HFF-Myc (cell line): ENCODE measurements at regions not wholly inside any gene's neighbourhood (a gene's known extent, or its start where the extent isn't known, plus 50 kb on each side); places are given as distances from the start of the nearest gene placed in this dataset.

Experiments used
- DNase-seq: peaks from one replicate; pipeline ENCODE4 v3.0.0-alpha.2; 2011; ENCODE audit warnings: low read depth; ENCODE audit errors: extremely low read depth
- H3K4me3 ChIP-seq: replicated peaks from 2 replicates; pipeline ENCODE4 v1.5.1; 2011; ENCODE audit warnings: low read depth, mild to moderate bottlenecking, control low read depth, low read length
- TF ChIP-seq, protein P1 (sequence below): IDR thresholded peaks from 2 replicates; pipeline ENCODE4 v1.5.1; 2012; ENCODE audit warnings: mild to moderate bottlenecking, low read depth, low read length, control low read depth; ENCODE audit errors: missing control alignments

DNA sequence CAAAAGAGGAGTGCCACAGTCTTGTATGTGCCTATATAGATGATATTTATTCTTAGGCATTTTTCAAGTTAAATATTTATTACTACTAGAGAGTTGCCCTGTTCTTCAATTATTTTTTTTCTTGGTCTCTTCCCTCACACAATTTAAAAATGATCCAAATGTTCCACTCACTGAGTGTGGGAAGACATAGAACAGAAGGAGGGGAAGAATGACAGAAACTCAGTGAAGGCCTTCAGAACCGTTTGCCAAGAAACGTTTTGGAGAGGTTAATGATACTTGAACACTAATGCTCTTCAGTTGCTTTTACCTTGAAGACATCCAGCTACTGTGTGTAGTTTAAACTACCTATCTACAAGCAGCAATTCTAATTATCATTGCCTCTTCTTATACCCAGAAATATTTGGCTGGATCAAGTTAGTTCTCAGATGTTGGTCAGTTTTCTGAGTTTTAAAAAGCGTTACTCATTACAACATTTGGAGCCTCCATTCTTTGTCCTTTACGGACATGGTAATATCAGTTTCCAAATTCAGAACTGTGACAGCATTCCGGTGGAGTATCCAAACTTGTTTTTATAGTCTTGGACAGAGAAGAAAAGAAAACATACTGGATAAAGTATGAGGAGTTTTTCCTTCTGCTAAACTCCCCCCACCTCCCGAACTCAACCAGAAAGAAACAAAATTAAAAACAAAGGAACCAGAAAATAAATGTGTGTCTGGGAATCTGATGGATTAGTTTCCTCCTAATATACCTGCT lies 389.7 kb downstream of the SPRY1 start:
- no peak overlapping the region for H3K4me3 ChIP-seq
- TF ChIP-seq, protein P1, sequence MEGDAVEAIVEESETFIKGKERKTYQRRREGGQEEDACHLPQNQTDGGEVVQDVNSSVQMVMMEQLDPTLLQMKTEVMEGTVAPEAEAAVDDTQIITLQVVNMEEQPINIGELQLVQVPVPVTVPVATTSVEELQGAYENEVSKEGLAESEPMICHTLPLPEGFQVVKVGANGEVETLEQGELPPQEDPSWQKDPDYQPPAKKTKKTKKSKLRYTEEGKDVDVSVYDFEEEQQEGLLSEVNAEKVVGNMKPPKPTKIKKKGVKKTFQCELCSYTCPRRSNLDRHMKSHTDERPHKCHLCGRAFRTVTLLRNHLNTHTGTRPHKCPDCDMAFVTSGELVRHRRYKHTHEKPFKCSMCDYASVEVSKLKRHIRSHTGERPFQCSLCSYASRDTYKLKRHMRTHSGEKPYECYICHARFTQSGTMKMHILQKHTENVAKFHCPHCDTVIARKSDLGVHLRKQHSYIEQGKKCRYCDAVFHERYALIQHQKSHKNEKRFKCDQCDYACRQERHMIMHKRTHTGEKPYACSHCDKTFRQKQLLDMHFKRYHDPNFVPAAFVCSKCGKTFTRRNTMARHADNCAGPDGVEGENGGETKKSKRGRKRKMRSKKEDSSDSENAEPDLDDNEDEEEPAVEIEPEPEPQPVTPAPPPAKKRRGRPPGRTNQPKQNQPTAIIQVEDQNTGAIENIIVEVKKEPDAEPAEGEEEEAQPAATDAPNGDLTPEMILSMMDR, result no peak
- no peak for DNase-seq

DNA sequence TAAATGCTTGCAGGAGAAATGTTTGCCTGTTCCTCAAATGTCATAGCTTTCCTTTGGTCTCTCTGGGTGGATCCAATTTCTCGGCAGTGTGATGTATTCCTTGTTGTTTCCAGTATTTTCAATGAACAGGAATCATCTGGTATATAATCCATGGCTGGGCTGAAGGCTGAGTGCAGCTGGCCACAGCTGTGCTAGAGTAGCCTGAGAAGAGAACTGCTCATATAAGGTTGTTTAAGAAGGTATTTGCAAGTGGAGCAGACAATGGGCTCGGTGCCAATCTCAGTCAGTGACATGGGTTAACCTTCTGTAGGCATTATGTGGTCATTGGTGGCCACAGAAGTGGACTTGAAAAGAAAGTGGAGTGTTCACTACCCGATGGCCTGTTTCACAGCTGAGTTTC lies 390.3 kb downstream of the SPRY1 start:
- no peak for DNase-seq
- TF ChIP-seq, protein P1, result no peak

DNA sequence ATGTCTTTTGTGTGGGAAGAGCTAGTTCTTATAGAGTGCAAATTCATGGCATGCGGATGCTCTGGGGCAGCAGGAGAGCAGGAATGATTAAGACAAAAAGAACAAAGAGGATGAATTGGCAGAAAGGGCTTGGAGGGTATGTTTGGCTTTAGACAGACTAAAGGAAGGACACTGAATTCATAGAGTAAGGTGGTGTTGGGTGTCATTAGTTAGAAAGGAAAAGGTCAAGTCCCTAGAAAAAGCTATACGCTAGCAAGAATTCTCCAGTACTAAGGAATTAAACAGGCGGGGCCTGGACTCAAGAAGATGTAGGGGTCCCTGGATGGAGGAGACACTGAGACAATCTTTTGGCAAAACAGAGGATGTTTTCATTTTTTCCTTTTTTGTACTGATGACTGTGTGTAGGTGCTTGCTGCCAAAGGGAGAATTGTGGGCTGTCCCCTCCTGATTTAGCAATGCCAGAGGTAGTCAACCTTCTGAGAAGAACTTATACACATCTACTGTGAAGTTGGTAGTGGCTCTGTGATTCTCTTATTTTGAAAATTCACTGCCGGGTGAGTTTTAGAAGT lies 391.0 kb downstream of the SPRY1 start:
- TF ChIP-seq, protein P1, result no peak
- no peak overlapping the region for H3K4me3 ChIP-seq
- DNase-seq, result no peak

More for the DNA sequence above, 390.3 kb downstream of the SPRY1 start:
- no peak overlapping the region for H3K4me3 ChIP-seq

DNA sequence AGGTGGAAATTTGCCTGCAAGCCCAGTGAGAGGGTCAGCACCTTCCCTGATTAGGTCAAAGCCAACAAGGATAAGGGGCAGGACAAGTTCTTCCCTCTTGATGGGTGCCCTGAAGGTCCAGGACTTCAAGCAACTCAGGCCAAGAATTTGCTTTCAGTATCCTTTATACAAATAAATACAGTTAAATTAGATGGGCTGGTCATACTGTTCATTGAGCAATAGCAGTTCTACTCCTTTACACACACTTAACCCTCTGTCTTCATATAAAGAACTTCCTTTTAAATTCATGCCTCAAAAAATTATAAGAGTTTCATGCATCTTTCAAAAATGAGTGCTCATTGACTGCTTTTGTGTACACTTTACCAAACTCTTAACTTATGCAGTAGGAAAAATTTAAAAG lies 392.0 kb downstream of the SPRY1 start:
- no peak overlapping the region for H3K4me3 ChIP-seq
- no peak for DNase-seq
- TF ChIP-seq, protein P1, result no peak

DNA sequence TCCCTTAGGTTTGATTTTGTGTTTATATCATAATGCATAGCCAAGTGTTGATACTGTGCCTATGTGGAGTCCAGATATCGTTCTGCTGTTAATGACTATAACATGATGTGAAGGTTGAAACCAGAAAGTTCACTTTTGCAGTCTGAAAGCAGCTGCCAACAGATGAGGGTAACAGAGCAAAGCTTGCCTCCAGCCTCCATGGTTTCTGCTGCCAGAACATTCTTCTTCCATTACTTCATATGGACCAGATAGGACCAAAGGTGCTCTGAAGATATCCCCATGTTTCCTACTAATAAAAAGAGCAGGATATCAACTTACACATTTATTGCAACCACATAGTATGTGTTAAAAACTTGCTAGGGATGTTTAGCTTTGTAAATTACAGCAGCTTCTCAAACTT lies 394.1 kb downstream of the SPRY1 start:
- H3K4me3 ChIP-seq, result no peak overlapping the region
- TF ChIP-seq, protein P1, result no peak
- DNase-seq, result no peak

DNA sequence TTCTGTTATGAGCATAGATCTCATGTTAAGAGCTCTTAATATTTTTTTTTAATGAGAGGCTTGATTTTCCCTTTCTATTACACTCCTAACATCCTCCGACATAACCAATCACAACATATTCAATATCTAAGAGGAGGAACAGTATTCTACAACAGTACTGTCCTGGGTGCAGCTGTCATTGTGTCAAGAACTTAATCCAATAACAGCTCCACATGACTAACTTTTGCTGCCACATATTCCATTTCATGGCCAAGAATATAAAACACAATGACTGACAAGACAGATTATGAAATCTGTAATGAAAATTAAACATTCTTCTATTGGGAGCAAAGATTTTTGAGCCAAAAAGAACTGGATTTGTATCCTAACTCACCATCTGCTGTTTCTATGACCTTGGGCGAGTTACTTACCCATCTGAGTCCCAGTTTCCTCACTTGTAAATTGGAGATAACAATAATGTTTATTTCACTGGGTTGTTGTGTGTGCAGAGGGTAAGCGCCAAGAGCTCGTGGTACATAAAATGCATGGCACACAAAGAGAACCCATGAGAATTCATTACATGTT lies 405.6 kb downstream of the SPRY1 start:
- DNase-seq, result no peak
- no peak overlapping the region for H3K4me3 ChIP-seq
- TF ChIP-seq, protein P1, result no peak
